Pancreas (tissue), 10 donors: ENCODE measurements at regions not wholly inside any gene's neighbourhood (a gene's known extent, or its start where the extent isn't known, plus 50 kb on each side); places are given as distances from the start of the nearest gene placed in this dataset.
"Not testable (repeated sequence)": the region's sequence is repeated elsewhere in the genome, so short reads cannot be mapped to it uniquely, and the experiment has no call there.

Experiments
- ATAC-seq, 4 donors: fragments of 200-7000 bp; cut with Tn5 transposase; one replicate each; pipeline versions ENCODE4 v1.8.0 to v1.9.1; 2020; ENCODE audit warnings: mild to moderate bottlenecking in 4 of 4, moderate library complexity in 4 of 4
- DNase-seq, 6 donors: peaks; one replicate each; pipeline ENCODE4 v3.0.0-alpha.2; 2020
- FAIRE-seq: peaks from 2 replicates; lab custom pipeline; 2012; peaks lifted over from hg19 to GRCh38; lab: Jason Lieb, UNC
- H3K27ac ChIP-seq, 4 donors: fragments of 200-600 bp; sonication (generic); 1 replicate in 3 of 4; 2 replicates in 1 of 4; pipeline versions ENCODE4 v1.5.0 to v1.8.0; 2020
- H3K27me3 ChIP-seq, 4 donors: fragments of 200-600 bp; one replicate each; pipeline ENCODE4 v1.8.0; 2021
- H3K36me3 ChIP-seq, 3 donors: fragments of 200-600 bp; sonication (generic) in 1 of 3; one replicate each; pipeline versions ENCODE4 v1.5.0 to v1.8.0; 2020 to 2021
- H3K4me1 ChIP-seq, 3 donors: fragments of 200-600 bp; one replicate each; pipeline ENCODE4 v1.8.0; 2021
- H3K4me3 ChIP-seq, 4 donors: fragments of 200-600 bp; sonication (generic) in 2 of 4; one replicate each; pipeline versions ENCODE4 v1.5.0 to v1.8.0; 2020 to 2021
- H3K9me3 ChIP-seq, 4 donors: fragments of 200-600 bp; one replicate each; pipeline ENCODE4 v1.8.0; 2021
- CTCF ChIP-seq, 4 donors: fragments of 200-600 bp; sonication (generic) in 3 of 4; IDR thresholded peaks; one replicate each; pipeline versions ENCODE4 v1.5.0 to v1.8.0; 2021; ENCODE audit warnings: antibody characterized with exemption in 4 of 4
- WGBS, 2 donors: extraction: QIAGEN DNeasy Blood & Tissue Kit; methylation state at CpG; one replicate each; pipeline ENCODE4 v1.1.7; 2013; 5-methylcytosine and 5-hydroxymethylcytosine counted together
- intact Hi-C, 3 donors: fragments of 100-400 bp; cut with DNase I; formaldehyde crosslinking; loops; one replicate each; pipeline versions ENCODE4 v1.11.1 to v1.14.2; 2022
- donor health status: healthy with polysubstance abuse.
- donor health status: DM: no; HTN: no; CAD: no; lungs with moderate emphysema.
- donor health status: DM: no; HTN: no; CAD: no.
- donor health status: control.
- donor health status: control.
- donor health status: Bipolar disorder and iron deficiency.
- donor health status: DM: yes; HTN: yes; CAD: no.
- donor health status: DM: no; HTN: no; CAD: no.
- donor health status: DM: no; HTN: no; CAD: no.
- donor health status: DM: yes; HTN: yes; CAD: no.

- ATAC-seq (no peak), FAIRE-seq (no peak), DNase-seq (no peak)
- Histone ChIP-seq H3K4me1 (no peaks in the 10 kb centered on the region), H3K4me3 (no peak overlapping the region), H3K36me3 (no peaks in the 10 kb centered on the region), H3K27ac (no peak overlapping the region), H3K27me3 (no peaks in the 10 kb centered on the region), H3K9me3 (no peaks in the 10 kb centered on the region)
- intact Hi-C loops: no loop called here
- TF ChIP-seq CTCF (IDR thresholded peaks at IDR 0.05): no peak
- WGBS, 2 donors: 64 to 74% methylated on average over 1 of the region's 1 CpG
Observed at GRCh38 chr3:5357089-5357488, 169.6 kb downstream of the EDEM1 start.

- Histone ChIP-seq H3K4me1 (no peaks in the 10 kb centered on the region), H3K27ac (no peak overlapping the region), H3K9me3 (no peaks in the 10 kb centered on the region), H3K4me3 (no peak overlapping the region), H3K27me3 (no peaks in the 10 kb centered on the region), H3K36me3 (no peaks in the 10 kb centered on the region)
- no peak for DNase-seq
- no peak for ATAC-seq
- no peak for FAIRE-seq
- WGBS, 2 donors: 92 to 97% methylated on average over 1 of the region's 1 CpG
- intact Hi-C loops: no loop called here
- TF ChIP-seq CTCF (IDR thresholded peaks at IDR 0.05): no peak
Observed at GRCh38 chr3:5358911-5359310, 171.4 kb downstream of the EDEM1 start.

GRCh38 chr3:5360453-5360852 is 172.9 kb downstream of the EDEM1 start:
- no peak for TF ChIP-seq CTCF (IDR thresholded peaks at IDR 0.05)
- 91 to 94% methylated on average over 3 of the region's 3 CpGs for WGBS, 2 donors
- DNase-seq: no peak
- no peak overlapping the region for H3K27ac ChIP-seq
- no peaks in the 10 kb centered on the region for H3K9me3 ChIP-seq
- no peaks in the 10 kb centered on the region for H3K36me3 ChIP-seq
- H3K4me1 ChIP-seq: no peaks in the 10 kb centered on the region
- intact Hi-C loops: no loop called here
- no peak overlapping the region for H3K4me3 ChIP-seq
- ATAC-seq: no peak
- no peaks in the 10 kb centered on the region for H3K27me3 ChIP-seq
- no peak for FAIRE-seq

- Histone ChIP-seq H3K4me3 (no peak overlapping the region), H3K36me3 (no peaks in the 10 kb centered on the region), H3K4me1 (no peaks in the 10 kb centered on the region), H3K9me3 (no peaks in the 10 kb centered on the region), H3K27me3 (no peaks in the 10 kb centered on the region), H3K27ac (no peak overlapping the region)
- no peak for TF ChIP-seq CTCF (IDR thresholded peaks at IDR 0.05)
- intact Hi-C loops: no loop called here
- DNase-seq: no peak
- ATAC-seq: no peak
- no peak for FAIRE-seq
Observed at GRCh38 chr3:5366746-5367145, 179.2 kb downstream of the EDEM1 start.

GRCh38 chr3:5371555-5371954 is 184.0 kb downstream of the EDEM1 start:
- H3K4me1 ChIP-seq, H3K4me3 ChIP-seq, ATAC-seq, H3K27me3 ChIP-seq, intact Hi-C loops, DNase-seq, FAIRE-seq, H3K36me3 ChIP-seq, H3K27ac ChIP-seq, H3K9me3 ChIP-seq: not testable (repeated sequence)
- WGBS, 2 donors: 95 to 98% methylated on average over 2 of the region's 2 CpGs

GRCh38 chr3:5376761-5377160 is 189.3 kb downstream of the EDEM1 start:
- H3K27me3 ChIP-seq: no peaks in the 10 kb centered on the region
- intact Hi-C loops: no loop called here
- no peak overlapping the region for H3K4me3 ChIP-seq
- no peak overlapping the region for H3K27ac ChIP-seq
- WGBS, 2 donors: 49 to 56% methylated on average over 6 of the region's 6 CpGs
- H3K9me3 ChIP-seq: no peaks in the 10 kb centered on the region
- H3K36me3 ChIP-seq: no peaks in the 10 kb centered on the region
- TF ChIP-seq CTCF (IDR thresholded peaks at IDR 0.05): no peak
- ATAC-seq (peak in 2 of 4 donors; percentile 39 to 73), DNase-seq (peak in 3 of 6 donors; percentile 14 to 47 (median 15)), FAIRE-seq (no peak)
- no peaks in the 10 kb centered on the region for H3K4me1 ChIP-seq

- FAIRE-seq, intact Hi-C loops: not testable (repeated sequence)
Observed at GRCh38 chr3:5379266-5379665, 191.8 kb downstream of the EDEM1 start.

More at GRCh38 chr3:5379266-5379665, 191.8 kb downstream of the EDEM1 start:
- 98 to 100% methylated on average over 3 of the region's 3 CpGs for whole genome bisulfite sequencing, 2 donors
- not testable (repeated sequence) for H3K36me3 ChIP-seq, H3K9me3 ChIP-seq, H3K4me1 ChIP-seq, H3K4me3 ChIP-seq, H3K27ac ChIP-seq, H3K27me3 ChIP-seq, ATAC-seq, DNase-seq
